Liver (tissue), 8 donors: ENCODE measurements at regions not wholly inside any gene's neighbourhood (a gene's known extent, or its start where the extent isn't known, plus 50 kb on each side); places are given as distances from the start of the nearest gene placed in this dataset.

ENCODE experiments used
- DNase-seq: peaks from one replicate; pipeline ENCODE4 v3.0.0-alpha.2; 2017; ENCODE audit warnings: low spot score
- H3K27ac ChIP-seq, 2 donors: one replicate each; pipeline ENCODE4 v1.7.0; 2013; ENCODE audit warnings: inconsistent platforms in 2 of 2, low read length in 2 of 2, control low read depth in 1 of 2, low read depth in 1 of 2, mild to moderate bottlenecking in 1 of 2
- H3K27me3 ChIP-seq, 4 donors: one replicate each; pipeline versions ENCODE4 v1.6.1 to v1.7.0; 2013; ENCODE audit warnings: low read length in 3 of 4, inconsistent platforms in 1 of 4, mild to moderate bottlenecking in 1 of 4, moderate library complexity in 1 of 4; ENCODE audit not compliant: control insufficient read depth in 4 of 4, insufficient read depth in 4 of 4
- H3K36me3 ChIP-seq, 4 donors: one replicate each; pipeline versions ENCODE4 v1.6.1 to v1.7.0; 2013; ENCODE audit warnings: low read length in 3 of 4, mild to moderate bottlenecking in 3 of 4, low read depth in 1 of 4, moderate library complexity in 1 of 4; ENCODE audit not compliant: control insufficient read depth in 4 of 4, insufficient read depth in 3 of 4
- H3K4me1 ChIP-seq, 4 donors: one replicate each; pipeline versions ENCODE4 v1.6.1 to v1.7.0; 2013; ENCODE audit warnings: low read length in 3 of 4, mild to moderate bottlenecking in 3 of 4, moderate library complexity in 1 of 4; ENCODE audit not compliant: control insufficient read depth in 4 of 4, insufficient read depth in 4 of 4
- H3K4me3 ChIP-seq, 3 donors: one replicate each; pipeline versions ENCODE4 v1.6.1 to v1.7.0; 2013; ENCODE audit warnings: low read length in 3 of 3, control low read depth in 1 of 3, low read depth in 1 of 3, mild to moderate bottlenecking in 1 of 3
- H3K9ac ChIP-seq, 2 donors: one replicate each; pipeline ENCODE4 v1.7.0; 2013; ENCODE audit warnings: low read length in 2 of 2, mild to moderate bottlenecking in 2 of 2, moderate library complexity in 2 of 2, control low read depth in 1 of 2, low read depth in 1 of 2
- H3K9me3 ChIP-seq, 4 donors: one replicate each; pipeline versions ENCODE4 v1.6.1 to v1.7.0; 2013; ENCODE audit warnings: low read length in 3 of 4; ENCODE audit not compliant: control insufficient read depth in 4 of 4
- ATF3 ChIP-seq: IDR thresholded peaks from 2 replicates; pipeline ENCODE4 v1.6.1; 2016; ENCODE audit warnings: antibody characterized with exemption
- CTCF ChIP-seq: fragments of 150-350 bp; IDR thresholded peaks from 2 replicates; pipeline ENCODE4 v1.5.1; 2017; ENCODE audit warnings: improper control_type of control experiment, low read depth, low read length; ENCODE audit not compliant: missing input control
- EGR1 ChIP-seq, 2 donors: IDR thresholded peaks; 2 replicates each; pipeline ENCODE4 v1.6.1; 2016 to 2018; ENCODE audit warnings: antibody characterized with exemption in 2 of 2, low read depth in 2 of 2
- FOXA1 ChIP-seq: IDR thresholded peaks from 2 replicates; pipeline ENCODE4 v1.6.1; 2016; ENCODE audit warnings: antibody characterized with exemption
- FOXA2 ChIP-seq: IDR thresholded peaks from 2 replicates; pipeline ENCODE4 v1.6.1; 2016; ENCODE audit warnings: antibody characterized with exemption
- HNF4G ChIP-seq: IDR thresholded peaks from 2 replicates; pipeline ENCODE4 v1.6.1; 2016; ENCODE audit warnings: antibody characterized with exemption
- JUND ChIP-seq, 2 donors: IDR thresholded peaks; 2 replicates each; pipeline ENCODE4 v1.6.1; 2016; ENCODE audit warnings: antibody characterized with exemption in 2 of 2
- NR2F2 ChIP-seq: IDR thresholded peaks from 2 replicates; pipeline ENCODE4 v1.6.1; 2016; ENCODE audit warnings: antibody characterized with exemption
- RAD21 ChIP-seq, 2 donors: IDR thresholded peaks; 2 replicates each; pipeline ENCODE4 v1.6.1; 2016; ENCODE audit warnings: antibody characterized with exemption in 2 of 2, mild to moderate bottlenecking in 2 of 2
- REST ChIP-seq: IDR thresholded peaks from 2 replicates; pipeline ENCODE4 v1.6.1; 2016; ENCODE audit warnings: antibody characterized with exemption, mild to moderate bottlenecking
- RXRA ChIP-seq, 2 donors: IDR thresholded peaks; 2 replicates each; pipeline ENCODE4 v1.6.1; 2017 to 2018; ENCODE audit warnings: antibody characterized with exemption in 2 of 2, mild to moderate bottlenecking in 1 of 2
- SP1 ChIP-seq: IDR thresholded peaks from 2 replicates; pipeline ENCODE4 v1.6.1; 2018; ENCODE audit warnings: antibody characterized with exemption, mild to moderate bottlenecking
- YY1 ChIP-seq: IDR thresholded peaks from 2 replicates; pipeline ENCODE4 v1.6.1; 2016; ENCODE audit warnings: antibody characterized with exemption, mild to moderate bottlenecking
- ZBTB33 ChIP-seq: IDR thresholded peaks from 2 replicates; pipeline ENCODE4 v1.6.1; 2016; ENCODE audit warnings: antibody characterized with exemption
- WGBS: extraction: QIAGEN DNeasy Blood & Tissue Kit; methylation state at CpG from one replicate; pipeline ENCODE4 v1.1.7; 2013; 5-methylcytosine and 5-hydroxymethylcytosine counted together
- donor health status: healthy.
- donor health status: healthy.
- donor health status: healthy.
- donor health status: healthy.
- donor health status: healthy.

- no peak overlapping the region for H3K27ac ChIP-seq
- no peak overlapping the region for H3K4me3 ChIP-seq
- TF ChIP-seq FOXA2 = no peak
- no peak overlapping the region for H3K9ac ChIP-seq
- H3K36me3 ChIP-seq = no peaks in the 10 kb centered on the region
- no peaks in the 10 kb centered on the region for H3K4me1 ChIP-seq
- DNase-seq = no peak
- no peaks in the 10 kb centered on the region for H3K9me3 ChIP-seq
- WGBS = 63% methylated on average over 4 of the region's 4 CpGs
- peaks cover 0 to 6% (median 1%) of the 10 kb centered on the region in 4 donors for H3K27me3 ChIP-seq
Observed at GRCh38 chr10:117610321-117610720, 67.8 kb downstream of the EMX2 start.

GRCh38 chr10:117612113-117612512 lies 69.6 kb downstream of the EMX2 start:
- Histone ChIP-seq H3K27ac (no peak overlapping the region), H3K27me3 (peaks cover 0 to 6% (median 2%) of the 10 kb centered on the region in 4 donors), H3K9ac (no peak overlapping the region), H3K4me1 (no peaks in the 10 kb centered on the region), H3K4me3 (no peak overlapping the region), H3K9me3 (no peaks in the 10 kb centered on the region), H3K36me3 (no peaks in the 10 kb centered on the region)
- DNase-seq = no peak
- WGBS = 89% methylated on average over 1 of the region's 1 CpG
- TF ChIP-seq ATF3 (no peak), SP1 (no peak), HNF4G (no peak), JUND (IDR thresholded peaks at IDR 0.05) (no peak), EGR1 (IDR thresholded peaks at IDR 0.05; ENCODE audit: low read depth in 2 of 2) (no peak), CTCF (no peak), REST (no peak), NR2F2 (no peak), RXRA (IDR thresholded peaks at IDR 0.05) (no peak), FOXA2 (no peak), ZBTB33 (no peak), YY1 (no peak), RAD21 (IDR thresholded peaks at IDR 0.05) (no peak), FOXA1 (no peak)
